SK-N-MC (cell line): ENCODE measurements at regions not wholly inside any gene's neighbourhood (a gene's known extent, or its start where the extent isn't known, plus 50 kb on each side); places are given as distances from the start of the nearest gene placed in this dataset.

Experiments used
- EZH2 ChIP-seq: fragments of 200-600 bp; sonication (generic); IDR thresholded peaks from one replicate; pipeline ENCODE4 v1.6.1; 2017; ENCODE audit warnings: antibody characterized with exemption
- POLR2AphosphoS5 ChIP-seq: IDR thresholded peaks from 2 replicates; pipeline ENCODE4 v1.6.1; 2012; ENCODE audit warnings: mild to moderate bottlenecking, low read depth, low read length, borderline replicate concordance

DNA sequence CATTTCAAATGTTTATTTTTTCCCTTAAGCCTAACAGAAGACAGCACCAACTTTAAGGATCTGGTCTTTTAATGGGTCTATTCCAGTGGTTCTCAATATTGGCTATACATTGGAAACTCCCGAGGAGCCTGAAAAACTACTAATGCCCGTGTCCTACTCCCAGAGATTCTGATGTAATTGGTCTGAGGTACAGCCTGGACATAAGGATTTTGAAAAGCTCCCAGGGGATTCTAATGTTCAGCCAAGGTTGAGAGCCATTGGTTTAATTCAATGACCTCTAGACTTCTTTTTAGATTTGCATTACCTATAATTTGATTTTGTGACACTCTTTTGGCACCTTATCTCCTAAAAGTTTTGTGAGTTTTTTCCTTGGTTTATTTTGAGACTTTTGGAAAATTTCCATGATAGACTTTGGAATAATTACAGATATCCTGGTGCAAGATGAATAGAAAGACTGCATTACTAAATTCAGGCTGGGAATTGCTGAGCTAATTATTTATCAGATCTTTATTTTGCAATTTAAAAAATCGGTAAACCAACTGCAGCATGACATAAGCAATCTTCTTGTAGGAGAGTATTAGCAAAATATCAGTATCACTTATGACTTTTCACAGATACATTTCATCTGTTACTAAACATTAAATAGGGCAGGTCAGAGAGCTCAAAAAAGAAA lies 91.5 kb upstream of the ELL2 start:
- TF ChIP-seq EZH2 (no peak), POLR2AphosphoS5 (no peak)
